RWPE2 (cell line): ENCODE measurements at regions not wholly inside any gene's neighbourhood (a gene's known extent, or its start where the extent isn't known, plus 50 kb on each side); places are given as distances from the start of the nearest gene placed in this dataset.

Experiments
- ATAC-seq: fragments of 200-7000 bp; cut with Tn5 transposase; 3 replicates; pipeline ENCODE4 v1.9.1; 2021; ENCODE audit warnings: low read depth
- DNase-seq: peaks from one replicate; pipeline ENCODE4 v3.0.0-alpha.2; 2020; ENCODE audit warnings: low spot score
- H3K27ac ChIP-seq: fragments of 450-650 bp; 2 replicates; pipeline ENCODE4 v1.5.1; 2017; ENCODE audit warnings: mild to moderate bottlenecking; ENCODE audit not compliant: poor library complexity, severe bottlenecking
- H3K27me3 ChIP-seq: fragments of 250-450 bp; sonication (Bioruptor Pico); 2 replicates; pipeline ENCODE4 v1.5.1; 2021; ENCODE audit warnings: mild to moderate bottlenecking, moderate library complexity; ENCODE audit not compliant: insufficient read depth, poor library complexity, severe bottlenecking
- H3K36me3 ChIP-seq: fragments of 250-450 bp; sonication (Bioruptor Pico); 2 replicates; pipeline ENCODE4 v1.5.1; 2020; ENCODE audit warnings: low read depth, mild to moderate bottlenecking, moderate library complexity
- H3K4me1 ChIP-seq: fragments of 250-450 bp; sonication (Bioruptor Pico); 2 replicates; pipeline ENCODE4 v1.5.1; 2021; ENCODE audit warnings: mild to moderate bottlenecking, moderate library complexity; ENCODE audit not compliant: insufficient read depth, poor library complexity, severe bottlenecking
- H3K4me3 ChIP-seq: fragments of 250-450 bp; sonication (Bioruptor Pico); 2 replicates; pipeline ENCODE4 v1.5.1; 2021; ENCODE audit warnings: mild to moderate bottlenecking, moderate library complexity; ENCODE audit not compliant: severe bottlenecking
- H3K9me3 ChIP-seq: fragments of 250-450 bp; sonication (Bioruptor Pico); 2 replicates; pipeline ENCODE4 v1.5.1; 2021; ENCODE audit warnings: mild to moderate bottlenecking, moderate library complexity; ENCODE audit not compliant: severe bottlenecking
- TF ChIP-seq, protein P1 (sequence below): fragments of 450-650 bp; IDR thresholded peaks from one replicate; pipeline ENCODE4 v1.5.1; 2017; ENCODE audit warnings: mild to moderate bottlenecking, moderate library complexity; ENCODE audit not compliant: poor library complexity, severe bottlenecking

DNA sequence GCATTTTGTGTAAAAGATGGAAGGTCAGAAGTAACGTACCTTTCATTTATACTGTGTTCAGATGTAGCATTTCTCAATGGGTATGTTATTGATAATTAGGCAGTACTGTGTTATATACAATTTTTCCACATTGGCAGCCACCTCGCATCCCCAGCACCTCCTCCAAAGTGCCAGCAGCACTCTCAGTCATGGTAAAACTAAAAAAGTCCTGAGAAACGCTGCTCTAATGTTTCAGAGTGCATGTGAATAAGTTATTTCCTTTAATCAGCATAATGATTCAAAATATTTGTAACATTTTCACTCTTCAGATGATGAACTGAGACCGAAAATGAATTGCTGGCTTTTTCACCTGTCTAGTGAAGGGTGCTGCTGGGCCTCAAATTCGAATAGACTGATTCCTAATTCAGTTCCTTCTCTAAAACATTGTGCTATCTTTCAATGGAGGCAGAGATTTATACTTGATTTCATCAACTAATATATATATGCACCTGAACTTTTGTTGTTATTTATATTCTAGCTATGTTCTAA is 79.9 kb upstream of the ANKRD55 start:
- Histone ChIP-seq H3K36me3 (no peaks in the 10 kb centered on the region), H3K4me1 (no peaks in the 10 kb centered on the region), H3K9me3 (no peaks in the 10 kb centered on the region), H3K27me3 (no peaks in the 10 kb centered on the region), H3K27ac (no peak overlapping the region), H3K4me3 (no peak overlapping the region)
- TF ChIP-seq, protein P1, sequence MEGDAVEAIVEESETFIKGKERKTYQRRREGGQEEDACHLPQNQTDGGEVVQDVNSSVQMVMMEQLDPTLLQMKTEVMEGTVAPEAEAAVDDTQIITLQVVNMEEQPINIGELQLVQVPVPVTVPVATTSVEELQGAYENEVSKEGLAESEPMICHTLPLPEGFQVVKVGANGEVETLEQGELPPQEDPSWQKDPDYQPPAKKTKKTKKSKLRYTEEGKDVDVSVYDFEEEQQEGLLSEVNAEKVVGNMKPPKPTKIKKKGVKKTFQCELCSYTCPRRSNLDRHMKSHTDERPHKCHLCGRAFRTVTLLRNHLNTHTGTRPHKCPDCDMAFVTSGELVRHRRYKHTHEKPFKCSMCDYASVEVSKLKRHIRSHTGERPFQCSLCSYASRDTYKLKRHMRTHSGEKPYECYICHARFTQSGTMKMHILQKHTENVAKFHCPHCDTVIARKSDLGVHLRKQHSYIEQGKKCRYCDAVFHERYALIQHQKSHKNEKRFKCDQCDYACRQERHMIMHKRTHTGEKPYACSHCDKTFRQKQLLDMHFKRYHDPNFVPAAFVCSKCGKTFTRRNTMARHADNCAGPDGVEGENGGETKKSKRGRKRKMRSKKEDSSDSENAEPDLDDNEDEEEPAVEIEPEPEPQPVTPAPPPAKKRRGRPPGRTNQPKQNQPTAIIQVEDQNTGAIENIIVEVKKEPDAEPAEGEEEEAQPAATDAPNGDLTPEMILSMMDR: no peak
- DNase-seq (no peak), ATAC-seq (no peak)

DNA sequence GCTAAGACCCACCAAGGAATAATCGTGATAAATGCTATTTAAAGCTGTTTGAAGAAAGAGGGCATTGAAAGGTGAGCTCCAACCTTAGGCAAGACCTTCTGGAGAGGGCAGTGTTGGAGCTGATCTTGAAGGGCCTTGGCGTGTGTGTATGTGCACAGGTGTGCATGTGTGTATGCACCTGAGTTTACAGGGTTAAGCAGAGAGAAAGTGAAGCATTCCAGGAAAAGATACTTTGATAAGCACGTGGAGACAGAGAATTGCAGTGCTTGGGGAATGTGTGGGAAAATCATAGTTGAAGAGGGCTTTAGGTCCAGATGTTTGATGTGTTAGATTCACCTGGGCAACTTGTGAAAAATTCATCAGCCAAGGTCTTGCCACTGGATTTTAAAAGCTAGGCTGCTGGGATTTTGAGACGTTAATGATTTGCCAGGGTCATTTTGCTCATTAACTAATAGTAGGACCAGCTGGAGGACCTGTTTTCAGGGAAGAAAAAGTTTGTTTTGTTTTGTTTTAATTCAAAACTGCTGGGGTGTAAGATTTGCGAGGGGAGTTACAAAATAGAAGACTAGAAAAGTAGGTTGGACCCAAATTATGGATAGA is 78.3 kb upstream of the ANKRD55 start:
- no peak overlapping the region for H3K4me3 ChIP-seq
- H3K27me3 ChIP-seq: no peaks in the 10 kb centered on the region
- TF ChIP-seq, protein P1: no peak
- DNase-seq (no peak), ATAC-seq (no peak)
- no peaks in the 10 kb centered on the region for H3K36me3 ChIP-seq
- H3K27ac ChIP-seq: no peak overlapping the region
- no peaks in the 10 kb centered on the region for H3K4me1 ChIP-seq
- H3K9me3 ChIP-seq: no peaks in the 10 kb centered on the region

DNA sequence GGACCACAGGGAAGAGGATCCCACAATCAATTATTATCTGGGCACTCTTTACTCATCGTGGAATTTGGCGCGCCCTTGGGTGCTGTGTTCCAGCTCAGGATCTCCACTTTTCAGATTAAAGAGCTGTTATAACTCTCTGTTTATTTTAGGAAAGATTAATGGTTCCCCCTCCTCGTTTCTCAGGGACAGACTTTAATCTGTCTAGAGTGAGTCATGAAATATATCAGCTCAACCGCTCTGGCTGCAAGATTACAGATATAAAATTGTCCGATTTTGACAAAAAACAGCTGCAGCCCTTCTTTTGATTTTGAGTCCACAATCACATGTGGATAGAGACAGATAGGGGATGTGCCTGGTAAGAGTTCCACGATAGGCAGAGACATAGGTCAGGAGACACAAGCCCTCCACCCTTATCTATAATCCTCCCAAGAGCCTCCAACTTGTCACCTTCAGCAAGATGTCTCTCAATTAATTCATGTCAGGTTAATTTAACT is 77.6 kb upstream of the ANKRD55 start:
- TF ChIP-seq, protein P1: no peak
- H3K4me3 ChIP-seq: no peak overlapping the region
- H3K9me3 ChIP-seq: no peaks in the 10 kb centered on the region
- H3K4me1 ChIP-seq: no peaks in the 10 kb centered on the region
- no peaks in the 10 kb centered on the region for H3K36me3 ChIP-seq
- H3K27me3 ChIP-seq: no peaks in the 10 kb centered on the region
- DNase-seq (no peak), ATAC-seq (no peak)
- H3K27ac ChIP-seq: no peak overlapping the region

DNA sequence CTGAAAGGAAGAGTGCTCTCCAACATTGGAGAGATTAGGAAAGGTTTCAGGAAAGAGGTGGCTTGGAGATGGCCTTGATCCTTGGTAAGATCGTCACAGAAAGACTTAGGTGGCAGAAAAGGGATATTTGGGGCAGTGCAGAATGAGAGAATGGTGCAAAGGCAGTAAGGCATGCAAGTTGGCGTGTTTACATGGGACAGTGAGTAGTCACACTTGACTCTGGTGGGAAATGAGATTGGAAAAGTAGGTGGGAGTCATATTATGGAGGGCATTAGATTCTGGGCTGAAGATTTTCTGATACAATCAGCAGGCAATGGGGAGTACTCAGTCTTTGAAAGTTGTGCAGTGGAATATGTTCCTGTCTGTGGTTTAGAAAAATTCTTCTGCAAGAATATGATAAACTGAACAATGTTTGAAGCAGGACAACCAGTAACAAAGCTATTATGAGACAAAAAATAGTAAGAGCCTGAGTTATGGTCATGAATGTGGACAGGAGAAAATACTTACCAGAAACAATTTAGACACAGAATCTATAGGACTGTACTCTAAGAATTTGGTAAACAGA is 76.2 kb upstream of the ANKRD55 start:
- no peak for ATAC-seq
- TF ChIP-seq, protein P1: no peak
- DNase-seq: no peak
- Histone ChIP-seq H3K4me3 (no peak overlapping the region), H3K36me3 (no peaks in the 10 kb centered on the region), H3K27me3 (no peaks in the 10 kb centered on the region), H3K4me1 (no peaks in the 10 kb centered on the region), H3K9me3 (no peaks in the 10 kb centered on the region), H3K27ac (no peak overlapping the region)
